GM12878 (cell line): ENCODE measurements at regions not wholly inside any gene's neighbourhood (a gene's known extent, or its start where the extent isn't known, plus 50 kb on each side); places are given as distances from the start of the nearest gene placed in this dataset.

Experiments used
- ATAC-seq: fragments of 200-7000 bp; cut with Tn5 transposase; 3 replicates; pipeline ENCODE4 v1.9.1; 2020; ENCODE audit warnings: mild to moderate bottlenecking, moderate library complexity
- BruUV-seq: library from RNA; stranded (reverse); fragments of 400-500 nt; replicated peaks from 2 replicates; lab custom pipeline; 2021; lab: Mats Ljungman, UMichigan
- CTCF ChIA-PET: fragments of 300-600 bp; sonication (Branson Sonifier 250); formaldehyde crosslinking; extraction: SDS; loops from one replicate; lab custom pipeline; 2021; ENCODE audit warnings: inconsistent platforms; lab: Yijun Ruan, JAX
- POLR2A ChIA-PET: fragments of 350-600 bp; formaldehyde crosslinking; extraction: SDS; loops from one replicate; lab custom pipeline; 2021; ENCODE audit warnings: inconsistent platforms; lab: Charles Lee
- RAD21 ChIA-PET: fragments of 300-600 bp; sonication (Branson Sonifier 250); formaldehyde crosslinking; loops from one replicate; lab custom pipeline; 2023; ENCODE audit warnings: antibody characterized with exemption; ENCODE audit not compliant: unreplicated experiment; lab: Charles Lee
- SMC1A ChIA-PET: fragments of 300-600 bp; sonication (Branson Sonifier 250); formaldehyde crosslinking; loops from one replicate; lab custom pipeline; 2023; ENCODE audit not compliant: unreplicated experiment, uncharacterized antibody; lab: Charles Lee
- DNase-seq: peaks from one replicate; pipeline ENCODE4 v3.0.0-alpha.2; 2011; ENCODE audit warnings: low read depth, low spot score
- FAIRE-seq: peaks from 3 replicates; lab custom pipeline; 2011; peaks lifted over from hg19 to GRCh38; lab: Jason Lieb, UNC
- H2AFZ ChIP-seq: 2 replicates; pipeline ENCODE4 v1.6.0; 2011; ENCODE audit warnings: low read depth, low read length, control low read depth; ENCODE audit not compliant: control insufficient read depth
- H3K27ac ChIP-seq: 2 replicates; pipeline ENCODE4 v1.5.1; 2011; ENCODE audit warnings: control low read depth; ENCODE audit not compliant: control insufficient read depth, insufficient read depth
- H3K27me3 ChIP-seq, 2 experiments: replicated peaks in 1 of 2; 2 replicates each; pipeline versions ENCODE4 v1.6.0 to v1.6.1; 2011; ENCODE audit warnings: low read length in 1 of 2; ENCODE audit not compliant: control insufficient read depth in 2 of 2, insufficient read depth in 2 of 2
- H3K36me3 ChIP-seq, 2 experiments: 2 replicates each; pipeline ENCODE4 v1.5.1; 2011; ENCODE audit warnings: low read length in 1 of 2; ENCODE audit not compliant: control insufficient read depth in 2 of 2, insufficient read depth in 2 of 2
- H3K4me1 ChIP-seq: 2 replicates; pipeline ENCODE4 v1.6.1; 2011; ENCODE audit warnings: mild to moderate bottlenecking, low read length, moderate library complexity, mixed read lengths; ENCODE audit not compliant: control insufficient read depth, insufficient read depth
- H3K4me2 ChIP-seq: 2 replicates; pipeline ENCODE4 v1.6.0; 2011; ENCODE audit warnings: control low read depth; ENCODE audit not compliant: control insufficient read depth, insufficient read depth
- H3K4me3 ChIP-seq: fragments of 200-600 bp; sonication (generic); 2 replicates; pipeline ENCODE4 v1.5.1; 2016
- H3K79me2 ChIP-seq: 2 replicates; pipeline ENCODE4 v1.6.0; 2011; ENCODE audit warnings: low read length; ENCODE audit not compliant: control insufficient read depth, insufficient read depth
- H3K9ac ChIP-seq: 2 replicates; pipeline ENCODE4 v1.8.0; 2011; ENCODE audit warnings: low read length, control low read depth, mixed read lengths; ENCODE audit not compliant: control insufficient read depth, insufficient read depth
- H3K9me3 ChIP-seq: replicated peaks from 3 replicates; pipeline ENCODE4 v1.5.1; 2011; ENCODE audit warnings: mild to moderate bottlenecking, low read length; ENCODE audit not compliant: control insufficient read depth, insufficient read depth
- H4K20me1 ChIP-seq: 2 replicates; pipeline ENCODE4 v1.6.0; 2011; ENCODE audit not compliant: control insufficient read depth, insufficient read depth
- BCL11A ChIP-seq: IDR thresholded peaks from 2 replicates; pipeline ENCODE4 v1.6.1; 2011; ENCODE audit warnings: low read depth, low read length
- BMI1 ChIP-seq: fragments of 450-650 bp; IDR thresholded peaks from 2 replicates; pipeline ENCODE4 v1.6.1; 2016; ENCODE audit warnings: mild to moderate bottlenecking, moderate library complexity, borderline replicate concordance
- CREM ChIP-seq: IDR thresholded peaks from 2 replicates; pipeline ENCODE4 v1.6.1; 2014; ENCODE audit warnings: antibody characterized with exemption, low read depth
- EED ChIP-seq: sonication (generic); IDR thresholded peaks from 2 replicates; pipeline ENCODE4 v1.6.1; 2016; ENCODE audit warnings: antibody characterized with exemption, low read depth
- IRF5 ChIP-seq: fragments of 450-650 bp; IDR thresholded peaks from 2 replicates; pipeline ENCODE4 v1.6.1; 2017; ENCODE audit warnings: borderline replicate concordance
- KAT2A ChIP-seq: conservative IDR thresholded peaks from 2 replicates; pipeline ENCODE4 v1.6.1; 2011; ENCODE audit warnings: low read depth, low read length; ENCODE audit not compliant: control insufficient read depth
- KDM1A ChIP-seq: fragments of 200-600 bp; sonication (generic); IDR thresholded peaks from 2 replicates; pipeline ENCODE4 v1.6.1; 2016; ENCODE audit warnings: borderline replicate concordance
- MTA3 ChIP-seq: IDR thresholded peaks from 2 replicates; pipeline ENCODE4 v1.6.1; 2012; ENCODE audit warnings: low read length, inconsistent platforms, borderline replicate concordance
- NBN ChIP-seq: fragments of 450-650 bp; IDR thresholded peaks from 2 replicates; pipeline ENCODE4 v1.6.1; 2016
- NFIC ChIP-seq: IDR thresholded peaks from 2 replicates; pipeline ENCODE4 v1.6.1; 2012; ENCODE audit warnings: low read depth, mild to moderate bottlenecking, inconsistent platforms, low read length, moderate library complexity
- NFYB ChIP-seq: IDR thresholded peaks from 2 replicates; pipeline ENCODE4 v1.6.1; 2011; ENCODE audit warnings: low read depth, mild to moderate bottlenecking, low read length, improper control_type of control experiment, moderate library complexity; ENCODE audit not compliant: insufficient read depth
- NKRF ChIP-seq: fragments of 450-650 bp; conservative IDR thresholded peaks from 2 replicates; pipeline ENCODE4 v1.6.1; 2017; ENCODE audit warnings: mild to moderate bottlenecking, moderate library complexity
- RB1 ChIP-seq: fragments of 450-650 bp; formaldehyde crosslinking; IDR thresholded peaks from 2 replicates; pipeline ENCODE4 v1.6.1; 2017; ENCODE audit warnings: mild to moderate bottlenecking, borderline replicate concordance
- RFX5 ChIP-seq: IDR thresholded peaks from 2 replicates; pipeline ENCODE4 v1.6.1; 2011; ENCODE audit warnings: low read depth, low read length, improper control_type of control experiment
- YBX1 ChIP-seq: fragments of 450-650 bp; IDR thresholded peaks from 2 replicates; pipeline ENCODE4 v1.6.1; 2016; ENCODE audit warnings: antibody characterized with exemption
- ZNF687 ChIP-seq: fragments of 450-650 bp; IDR thresholded peaks from 2 replicates; pipeline ENCODE4 v1.6.1; 2017; ENCODE audit warnings: mild to moderate bottlenecking, moderate library complexity
- WGBS: methylation state at CpG from one replicate; pipeline ENCODE4 v1.1.6; 2016; ENCODE audit warnings: low lambda C conversion rate; ENCODE audit not compliant: insufficient replicate concordance, insufficient coverage; ENCODE audit errors: missing lambda C conversion rate; 5-methylcytosine and 5-hydroxymethylcytosine counted together
- in situ Hi-C: fragments of 300-500 bp; cut with MboI; formaldehyde crosslinking; loops from 9 replicates; pipeline ENCODE4 v1.14.3; 2018; ENCODE audit warnings: mixed read lengths
- intact Hi-C: fragments of 100-400 bp; cut with micrococcal nuclease; formaldehyde crosslinking; loops from one replicate; pipeline ENCODE4 v1.14.2; 2022; ENCODE audit not compliant: unreplicated experiment

GRCh38 chr11:60592601-60593000 lies 77.4 kb downstream of the MS4A13 start:
- H3K27me3 ChIP-seq: no peaks in the 10 kb centered on the region
- H3K4me3 ChIP-seq: no peak overlapping the region
- no peaks in the 10 kb centered on the region for H3K4me1 ChIP-seq
- BruUV-seq: no TSS peak
- DNase-seq (no peak), ATAC-seq (no peak), FAIRE-seq (no peak)
- RAD21 ChIA-PET: no interaction called here
- POLR2A ChIA-PET: no interaction called here
- in situ Hi-C loops: no loop called here
- H2AFZ ChIP-seq: no peak overlapping the region
- SMC1A ChIA-PET: interaction anchor here (0.8 kb wide), 1 partner anchor 20 kb away, joined by 3 read pairs; no protein-coding TSS in a partner anchor
- no peak overlapping the region for H3K4me2 ChIP-seq
- no peak overlapping the region for H3K27ac ChIP-seq
- H3K9ac ChIP-seq: no peak overlapping the region
- intact Hi-C loops: no loop called here
- H4K20me1 ChIP-seq: no peaks in the 10 kb centered on the region
- CTCF ChIA-PET: no interaction called here
- 93% methylated on average over 4 of the region's 4 CpGs for WGBS
- H3K36me3 ChIP-seq: no peaks in the 10 kb centered on the region
- no peaks in the 10 kb centered on the region for H3K79me2 ChIP-seq
- H3K9me3 ChIP-seq: no peaks in the 10 kb centered on the region; the same call in 2 of the 3 replicates
- no peak for TF ChIP-seq YBX1
- TF ChIP-seq BCL11A: no peak
- TF ChIP-seq NFIC: no peak
- TF ChIP-seq IRF5: no peak
- TF ChIP-seq MTA3: no peak
- TF ChIP-seq BMI1: no peak
- no peak for TF ChIP-seq RB1
- no peak for TF ChIP-seq KAT2A
- TF ChIP-seq EED: no peak
- TF ChIP-seq NFYB: no peak
- no peak for TF ChIP-seq KDM1A
- TF ChIP-seq NBN: no peak
- no peak for TF ChIP-seq NKRF
- TF ChIP-seq CREM: no peak
- no peak for TF ChIP-seq ZNF687
- TF ChIP-seq RFX5: no peak
